NCI-H524 treated with DMSO at 0.1 percent for 48 hours (cell line): ENCODE measurements at regions not wholly inside any gene's neighbourhood (a gene's known extent, or its start where the extent isn't known, plus 50 kb on each side); places are given as distances from the start of the nearest gene placed in this dataset.
"Not testable (repeated sequence)": the region's sequence is repeated elsewhere in the genome, so short reads cannot be mapped to it uniquely, and the experiment has no call there.

Source experiments
- DNase-seq: peaks from one replicate; lab custom pipeline; 2025; lab: John Stamatoyannopoulos, UW

- DNase-seq = no peak
These were observed 318.8 kb upstream of the PPARGC1A start for GRCh38 chr4:24208691-24209090.

GRCh38 chr4:24204708-24205107 is 314.9 kb upstream of the PPARGC1A start:
- DNase-seq = not testable (repeated sequence)

- DNase-seq = no peak
These were observed 314.1 kb upstream of the PPARGC1A start for GRCh38 chr4:24203926-24204325.

GRCh38 chr4:24202579-24202978 is 312.7 kb upstream of the PPARGC1A start:
- no peak for DNase-seq

- no peak for DNase-seq
These were observed 308.1 kb upstream of the PPARGC1A start for GRCh38 chr4:24197955-24198354.

- no peak for DNase-seq
These were observed 306.9 kb upstream of the PPARGC1A start for GRCh38 chr4:24196785-24197184.

GRCh38 chr4:24195991-24196736 is 306.3 kb upstream of the PPARGC1A start:
- DNase-seq = no peak

GRCh38 chr4:24192018-24192641 is 302.3 kb upstream of the PPARGC1A start:
- no peak for DNase-seq

- no peak for DNase-seq
These were observed 301.2 kb upstream of the PPARGC1A start for GRCh38 chr4:24190761-24191695.

GRCh38 chr4:24188459-24188858 is 298.6 kb upstream of the PPARGC1A start:
- DNase-seq = no peak

GRCh38 chr4:24186466-24186865 is 296.6 kb upstream of the PPARGC1A start:
- no peak for DNase-seq

- DNase-seq = no peak
These were observed 291.2 kb upstream of the PPARGC1A start for GRCh38 chr4:24181005-24181404.

- DNase-seq = no peak
These were observed 290.7 kb upstream of the PPARGC1A start for GRCh38 chr4:24180586-24180985.

- DNase-seq = no peak
These were observed 289.5 kb upstream of the PPARGC1A start for GRCh38 chr4:24179201-24179840.

GRCh38 chr4:24177443-24177842 is 287.6 kb upstream of the PPARGC1A start:
- DNase-seq = not testable (repeated sequence)

- no peak for DNase-seq
These were observed 285.9 kb upstream of the PPARGC1A start for GRCh38 chr4:24175707-24176106.

- no peak for DNase-seq
These were observed 284.8 kb upstream of the PPARGC1A start for GRCh38 chr4:24174602-24175001.

GRCh38 chr4:24172406-24172805 is 282.6 kb upstream of the PPARGC1A start:
- no peak for DNase-seq

GRCh38 chr4:24169956-24170355 is 280.1 kb upstream of the PPARGC1A start:
- no peak for DNase-seq

- no peak for DNase-seq
These were observed 278.8 kb upstream of the PPARGC1A start for GRCh38 chr4:24168658-24169057.

- DNase-seq = no peak
These were observed 276.7 kb upstream of the PPARGC1A start for GRCh38 chr4:24166501-24166900.

GRCh38 chr4:24164797-24165196 is 274.9 kb upstream of the PPARGC1A start:
- DNase-seq = no peak
